GM12878 (cell line): ENCODE measurements at regions not wholly inside any gene's neighbourhood (a gene's known extent, or its start where the extent isn't known, plus 50 kb on each side); places are given as distances from the start of the nearest gene placed in this dataset.

Source experiments
- ATAC-seq: fragments of 200-7000 bp; cut with Tn5 transposase; 3 replicates; pipeline ENCODE4 v1.9.1; 2020; ENCODE audit warnings: mild to moderate bottlenecking, moderate library complexity
- BruUV-seq: library from RNA; stranded (reverse); fragments of 400-500 nt; replicated peaks from 2 replicates; lab custom pipeline; 2021; lab: Mats Ljungman, UMichigan
- CTCF ChIA-PET: fragments of 300-600 bp; sonication (Branson Sonifier 250); formaldehyde crosslinking; extraction: SDS; loops from one replicate; lab custom pipeline; 2021; ENCODE audit warnings: inconsistent platforms; lab: Yijun Ruan, JAX
- POLR2A ChIA-PET: fragments of 350-600 bp; formaldehyde crosslinking; extraction: SDS; loops from one replicate; lab custom pipeline; 2021; ENCODE audit warnings: inconsistent platforms; lab: Charles Lee
- RAD21 ChIA-PET: fragments of 300-600 bp; sonication (Branson Sonifier 250); formaldehyde crosslinking; loops from one replicate; lab custom pipeline; 2023; ENCODE audit warnings: antibody characterized with exemption; ENCODE audit not compliant: unreplicated experiment; lab: Charles Lee
- SMC1A ChIA-PET: fragments of 300-600 bp; sonication (Branson Sonifier 250); formaldehyde crosslinking; loops from one replicate; lab custom pipeline; 2023; ENCODE audit not compliant: unreplicated experiment, uncharacterized antibody; lab: Charles Lee
- DNase-seq: peaks from one replicate; pipeline ENCODE4 v3.0.0-alpha.2; 2011; ENCODE audit warnings: low read depth, low spot score
- FAIRE-seq: peaks from 3 replicates; lab custom pipeline; 2011; peaks lifted over from hg19 to GRCh38; lab: Jason Lieb, UNC
- H2AFZ ChIP-seq: 2 replicates; pipeline ENCODE4 v1.6.0; 2011; ENCODE audit warnings: low read depth, low read length, control low read depth; ENCODE audit not compliant: control insufficient read depth
- H3K27ac ChIP-seq: 2 replicates; pipeline ENCODE4 v1.5.1; 2011; ENCODE audit warnings: control low read depth; ENCODE audit not compliant: control insufficient read depth, insufficient read depth
- H3K27me3 ChIP-seq, 2 experiments: replicated peaks in 1 of 2; 2 replicates each; pipeline versions ENCODE4 v1.6.0 to v1.6.1; 2011; ENCODE audit warnings: low read length in 1 of 2; ENCODE audit not compliant: control insufficient read depth in 2 of 2, insufficient read depth in 2 of 2
- H3K36me3 ChIP-seq, 2 experiments: 2 replicates each; pipeline ENCODE4 v1.5.1; 2011; ENCODE audit warnings: low read length in 1 of 2; ENCODE audit not compliant: control insufficient read depth in 2 of 2, insufficient read depth in 2 of 2
- H3K4me1 ChIP-seq: 2 replicates; pipeline ENCODE4 v1.6.1; 2011; ENCODE audit warnings: mild to moderate bottlenecking, low read length, moderate library complexity, mixed read lengths; ENCODE audit not compliant: control insufficient read depth, insufficient read depth
- H3K4me2 ChIP-seq: 2 replicates; pipeline ENCODE4 v1.6.0; 2011; ENCODE audit warnings: control low read depth; ENCODE audit not compliant: control insufficient read depth, insufficient read depth
- H3K4me3 ChIP-seq: fragments of 200-600 bp; sonication (generic); 2 replicates; pipeline ENCODE4 v1.5.1; 2016
- H3K79me2 ChIP-seq: 2 replicates; pipeline ENCODE4 v1.6.0; 2011; ENCODE audit warnings: low read length; ENCODE audit not compliant: control insufficient read depth, insufficient read depth
- H3K9ac ChIP-seq: 2 replicates; pipeline ENCODE4 v1.8.0; 2011; ENCODE audit warnings: low read length, control low read depth, mixed read lengths; ENCODE audit not compliant: control insufficient read depth, insufficient read depth
- H3K9me3 ChIP-seq: replicated peaks from 3 replicates; pipeline ENCODE4 v1.5.1; 2011; ENCODE audit warnings: mild to moderate bottlenecking, low read length; ENCODE audit not compliant: control insufficient read depth, insufficient read depth
- H4K20me1 ChIP-seq: 2 replicates; pipeline ENCODE4 v1.6.0; 2011; ENCODE audit not compliant: control insufficient read depth, insufficient read depth
- BHLHE40 ChIP-seq, 2 experiments: fragments of 450-650 bp in 1 of 2; IDR thresholded peaks; 2 replicates each; pipeline ENCODE4 v1.6.1; 2011 to 2017; ENCODE audit warnings: low read depth in 2 of 2, borderline replicate concordance in 1 of 2, improper control_type of control experiment in 1 of 2, low read length in 1 of 2, mild to moderate bottlenecking in 1 of 2
- CHD2 ChIP-seq: IDR thresholded peaks from 2 replicates; pipeline ENCODE4 v1.6.1; 2011; ENCODE audit warnings: low read depth, low read length, improper control_type of control experiment, borderline replicate concordance
- CHD4 ChIP-seq: fragments of 200-600 bp; sonication (generic); IDR thresholded peaks from 2 replicates; pipeline ENCODE4 v1.6.1; 2016; ENCODE audit warnings: mild to moderate bottlenecking
- MYB ChIP-seq: fragments of 150-350 bp; IDR thresholded peaks from 2 replicates; pipeline ENCODE4 v1.6.1; 2014; ENCODE audit warnings: mild to moderate bottlenecking, low read depth, low read length, borderline replicate concordance
- NBN ChIP-seq: fragments of 450-650 bp; IDR thresholded peaks from 2 replicates; pipeline ENCODE4 v1.6.1; 2016
- NR2C1 ChIP-seq: fragments of 450-650 bp; IDR thresholded peaks from 2 replicates; pipeline ENCODE4 v1.6.1; 2017; ENCODE audit warnings: antibody characterized with exemption, mild to moderate bottlenecking, moderate library complexity
- POLR2AphosphoS5 ChIP-seq: IDR thresholded peaks from 2 replicates; pipeline ENCODE4 v1.6.1; 2011; ENCODE audit warnings: mild to moderate bottlenecking, low read length, inconsistent platforms
- RB1 ChIP-seq: fragments of 450-650 bp; formaldehyde crosslinking; IDR thresholded peaks from 2 replicates; pipeline ENCODE4 v1.6.1; 2017; ENCODE audit warnings: mild to moderate bottlenecking, borderline replicate concordance
- SKIL ChIP-seq: fragments of 450-650 bp; IDR thresholded peaks from 2 replicates; pipeline ENCODE4 v1.6.1; 2017; ENCODE audit warnings: mild to moderate bottlenecking, low read depth, inconsistent platforms; ENCODE audit not compliant: poor library complexity, severe bottlenecking
- USF2 ChIP-seq: IDR thresholded peaks from 2 replicates; pipeline ENCODE4 v1.6.1; 2011; ENCODE audit warnings: low read depth, low read length, improper control_type of control experiment, borderline replicate concordance
- in situ Hi-C: fragments of 300-500 bp; cut with MboI; formaldehyde crosslinking; loops from 9 replicates; pipeline ENCODE4 v1.14.3; 2018; ENCODE audit warnings: mixed read lengths
- intact Hi-C: fragments of 100-400 bp; cut with micrococcal nuclease; formaldehyde crosslinking; loops from one replicate; pipeline ENCODE4 v1.14.2; 2022; ENCODE audit not compliant: unreplicated experiment
- TF ChIP-seq, protein P1 (sequence below), 3 experiments: IDR thresholded peaks in 2 of 3; conservative IDR thresholded peaks in 1 of 3; 2 replicates each; pipeline ENCODE4 v1.5.1; 2011; ENCODE audit warnings: low read depth in 3 of 3, low read length in 3 of 3, mild to moderate bottlenecking in 3 of 3, control low read depth in 2 of 3, moderate library complexity in 2 of 3, inconsistent platforms in 1 of 3, mixed read lengths in 1 of 3; ENCODE audit not compliant: control insufficient read depth in 2 of 3, insufficient read depth in 1 of 3; ENCODE audit errors: extremely low read depth in 1 of 3
- TF ChIP-seq, protein P2 (sequence below): IDR thresholded peaks from 2 replicates; pipeline ENCODE4 v1.6.1; 2011; ENCODE audit warnings: borderline replicate concordance, low read depth, mild to moderate bottlenecking, moderate library complexity, mixed read lengths, low read length; ENCODE audit not compliant: insufficient read depth; ENCODE audit errors: extremely low read length

GRCh38 chr5:96572864-96573512 is 89.2 kb upstream of the CAST start (continued):
- TF ChIP-seq, protein P1, sequence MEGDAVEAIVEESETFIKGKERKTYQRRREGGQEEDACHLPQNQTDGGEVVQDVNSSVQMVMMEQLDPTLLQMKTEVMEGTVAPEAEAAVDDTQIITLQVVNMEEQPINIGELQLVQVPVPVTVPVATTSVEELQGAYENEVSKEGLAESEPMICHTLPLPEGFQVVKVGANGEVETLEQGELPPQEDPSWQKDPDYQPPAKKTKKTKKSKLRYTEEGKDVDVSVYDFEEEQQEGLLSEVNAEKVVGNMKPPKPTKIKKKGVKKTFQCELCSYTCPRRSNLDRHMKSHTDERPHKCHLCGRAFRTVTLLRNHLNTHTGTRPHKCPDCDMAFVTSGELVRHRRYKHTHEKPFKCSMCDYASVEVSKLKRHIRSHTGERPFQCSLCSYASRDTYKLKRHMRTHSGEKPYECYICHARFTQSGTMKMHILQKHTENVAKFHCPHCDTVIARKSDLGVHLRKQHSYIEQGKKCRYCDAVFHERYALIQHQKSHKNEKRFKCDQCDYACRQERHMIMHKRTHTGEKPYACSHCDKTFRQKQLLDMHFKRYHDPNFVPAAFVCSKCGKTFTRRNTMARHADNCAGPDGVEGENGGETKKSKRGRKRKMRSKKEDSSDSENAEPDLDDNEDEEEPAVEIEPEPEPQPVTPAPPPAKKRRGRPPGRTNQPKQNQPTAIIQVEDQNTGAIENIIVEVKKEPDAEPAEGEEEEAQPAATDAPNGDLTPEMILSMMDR (IDR thresholded peaks at IDR 0.05 in 2 of 3, conservative IDR thresholded peaks at IDR 0.05 in 1 of 3; ENCODE audit: control insufficient read depth in 2 of 3, extremely low read depth in 1 of 3, insufficient read depth in 1 of 3, low read depth in 3 of 3, low read length in 3 of 3), result no peak
- TF ChIP-seq NBN (no peak), CHD4 (no peak)

DNA sequence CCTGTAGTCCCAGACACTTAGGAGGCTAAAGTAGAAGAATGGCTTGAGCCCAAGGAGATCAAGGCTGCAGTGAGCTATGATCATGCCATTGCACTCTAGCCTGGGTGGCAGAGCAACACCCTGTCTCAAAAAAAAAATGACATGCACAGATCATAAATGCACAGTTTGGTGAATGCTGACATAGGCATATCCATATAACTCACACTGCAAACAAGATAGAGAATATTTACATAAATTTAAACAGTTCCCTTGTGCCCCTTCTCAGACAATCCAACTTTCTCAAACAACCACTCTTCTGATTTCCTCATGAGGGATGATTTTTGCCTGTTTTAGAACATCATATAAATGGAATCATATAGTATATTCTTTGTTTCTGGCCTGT is 88.7 kb upstream of the CAST start:
- Histone ChIP-seq H3K4me2 (no peak overlapping the region), H3K27ac (no peak overlapping the region), H3K79me2 (no peaks in the 10 kb centered on the region), H2AFZ (no peak overlapping the region), H3K4me3 (no peak overlapping the region), H3K4me1 (no peaks in the 10 kb centered on the region), H3K9ac (no peak overlapping the region), H4K20me1 (no peaks in the 10 kb centered on the region), H3K27me3 (no peaks in the 10 kb centered on the region), H3K36me3 (no peaks in the 10 kb centered on the region), H3K9me3 (no peaks in the 10 kb centered on the region)
- FAIRE-seq, result no peak
- in situ Hi-C loops, result no loop called here
- RAD21 ChIA-PET, result no interaction called here
- SMC1A ChIA-PET, result interaction anchor here (0.7 to 1.5 kb wide), 3 partner anchors 8 to 33 kb away, joined by 3 read pairs; no protein-coding TSS in a partner anchor
- DNase-seq, result no peak
- POLR2A ChIA-PET, result no interaction called here
- ATAC-seq, result no peak
- no peak for TF ChIP-seq NR2C1
- TF ChIP-seq USF2, result no peak
- no peak for TF ChIP-seq BHLHE40 (IDR thresholded peaks at IDR 0.05; ENCODE audit: borderline replicate concordance in 1 of 2, low read depth in 2 of 2, low read length in 1 of 2)
- no peak for TF ChIP-seq SKIL
- TF ChIP-seq MYB, result no peak
- no peak for TF ChIP-seq CHD2
- TF ChIP-seq POLR2AphosphoS5, result no peak
- TF ChIP-seq RB1, result no peak
- TF ChIP-seq, protein P2, sequence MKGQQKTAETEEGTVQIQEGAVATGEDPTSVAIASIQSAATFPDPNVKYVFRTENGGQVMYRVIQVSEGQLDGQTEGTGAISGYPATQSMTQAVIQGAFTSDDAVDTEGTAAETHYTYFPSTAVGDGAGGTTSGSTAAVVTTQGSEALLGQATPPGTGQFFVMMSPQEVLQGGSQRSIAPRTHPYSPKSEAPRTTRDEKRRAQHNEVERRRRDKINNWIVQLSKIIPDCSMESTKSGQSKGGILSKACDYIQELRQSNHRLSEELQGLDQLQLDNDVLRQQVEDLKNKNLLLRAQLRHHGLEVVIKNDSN, result no peak
- CTCF ChIA-PET, result no interaction called here
- intact Hi-C loops, result no loop called here
- BruUV-seq, result no TSS peak
